NCI-H128 (cell line): ENCODE measurements at regions not wholly inside any gene's neighbourhood (a gene's known extent, or its start where the extent isn't known, plus 50 kb on each side); places are given as distances from the start of the nearest gene placed in this dataset.

Experiments
- DNase-seq: peaks from one replicate; lab custom pipeline; 2025; ENCODE audit not compliant: unreplicated experiment; lab: John Stamatoyannopoulos, UW

DNA sequence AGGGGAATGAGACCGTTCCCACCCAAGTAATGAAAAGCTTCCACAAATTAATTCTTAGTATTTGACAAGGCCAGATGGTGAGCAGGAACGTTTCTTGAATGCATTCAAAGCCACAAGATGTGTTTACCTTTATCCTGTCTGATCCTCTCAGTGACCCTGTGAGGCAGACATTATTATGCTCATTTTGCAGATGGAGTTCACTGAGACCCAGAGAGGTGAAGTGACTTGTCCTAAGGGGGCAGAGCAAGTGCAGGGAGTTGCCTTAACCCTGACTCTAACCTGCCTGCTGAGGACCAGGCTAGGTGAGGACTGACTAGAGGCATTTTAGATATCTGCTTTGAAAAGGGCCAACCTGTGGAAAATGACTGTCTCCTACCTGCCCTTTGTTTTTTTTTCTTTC is 156.7 kb downstream of the HAPSTR1 start:
- DNase-seq, result no peak

DNA sequence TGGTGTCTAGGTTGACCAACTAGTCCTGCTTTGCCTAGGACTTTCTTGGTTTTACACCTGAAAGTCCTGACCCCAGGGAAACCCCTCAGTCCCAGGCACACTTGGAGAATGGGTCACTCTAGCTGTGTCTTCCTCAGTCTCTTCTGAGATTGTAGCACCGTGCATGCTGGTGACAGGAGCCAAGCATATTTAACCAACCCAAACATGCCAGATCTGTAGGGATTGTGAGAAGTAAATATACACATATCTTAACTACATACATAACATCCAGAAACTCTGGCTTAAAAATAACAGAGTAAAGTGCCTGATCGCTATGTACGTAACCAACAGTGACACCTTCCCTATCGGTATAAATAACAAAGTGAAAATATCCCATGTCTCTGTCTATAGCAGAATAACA is 158.1 kb downstream of the HAPSTR1 start:
- DNase-seq, result no peak

DNA sequence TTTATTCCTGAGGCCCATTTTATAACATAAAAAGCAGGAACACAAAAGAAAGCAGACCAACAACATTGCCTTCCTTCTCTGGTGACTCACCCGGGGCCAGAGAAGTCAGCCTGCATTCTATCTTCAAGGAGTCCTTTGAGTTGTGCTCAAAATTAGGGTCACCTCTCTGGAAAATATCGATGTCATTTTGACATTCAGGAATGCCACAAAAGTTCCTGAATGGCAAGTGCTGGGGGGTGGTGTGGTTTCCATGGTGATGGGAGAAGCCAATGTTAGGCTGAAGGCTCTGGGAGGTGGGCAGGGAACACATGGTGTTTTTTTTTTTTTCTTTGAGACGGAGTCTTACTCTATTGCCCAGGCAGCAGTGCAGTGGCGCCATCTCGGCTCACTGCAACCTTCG is 159.6 kb downstream of the HAPSTR1 start:
- no peak for DNase-seq

- DNase-seq, result no peak
Measured at GRCh38 chr16:9254863-9255262, 163.4 kb downstream of the HAPSTR1 start.

DNA sequence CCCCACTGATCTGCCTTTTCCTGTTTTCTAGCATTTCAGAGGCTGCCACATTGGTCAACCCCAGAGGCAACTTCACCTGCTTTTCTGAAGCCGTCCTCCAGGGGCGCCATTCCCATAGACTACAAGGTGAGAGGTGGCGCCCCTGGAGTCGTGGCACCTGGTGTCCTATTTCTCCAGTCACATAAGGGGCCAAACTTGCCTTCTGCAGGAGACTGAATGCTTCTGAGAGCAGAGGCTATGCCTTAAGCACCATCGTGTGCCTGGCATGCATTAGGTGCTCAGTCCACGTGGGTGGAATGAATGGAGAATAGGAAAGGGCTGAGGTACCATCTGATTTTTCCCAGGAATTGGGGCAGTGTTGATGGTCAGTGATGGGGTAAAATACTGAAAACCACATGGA is 164.8 kb downstream of the HAPSTR1 start:
- DNase-seq, result no peak

- no peak for DNase-seq
Measured at GRCh38 chr16:9257843-9258242, 166.4 kb downstream of the HAPSTR1 start.

GRCh38 chr16:9258423-9259051 is 167.1 kb downstream of the HAPSTR1 start:
- DNase-seq, result no peak

DNA sequence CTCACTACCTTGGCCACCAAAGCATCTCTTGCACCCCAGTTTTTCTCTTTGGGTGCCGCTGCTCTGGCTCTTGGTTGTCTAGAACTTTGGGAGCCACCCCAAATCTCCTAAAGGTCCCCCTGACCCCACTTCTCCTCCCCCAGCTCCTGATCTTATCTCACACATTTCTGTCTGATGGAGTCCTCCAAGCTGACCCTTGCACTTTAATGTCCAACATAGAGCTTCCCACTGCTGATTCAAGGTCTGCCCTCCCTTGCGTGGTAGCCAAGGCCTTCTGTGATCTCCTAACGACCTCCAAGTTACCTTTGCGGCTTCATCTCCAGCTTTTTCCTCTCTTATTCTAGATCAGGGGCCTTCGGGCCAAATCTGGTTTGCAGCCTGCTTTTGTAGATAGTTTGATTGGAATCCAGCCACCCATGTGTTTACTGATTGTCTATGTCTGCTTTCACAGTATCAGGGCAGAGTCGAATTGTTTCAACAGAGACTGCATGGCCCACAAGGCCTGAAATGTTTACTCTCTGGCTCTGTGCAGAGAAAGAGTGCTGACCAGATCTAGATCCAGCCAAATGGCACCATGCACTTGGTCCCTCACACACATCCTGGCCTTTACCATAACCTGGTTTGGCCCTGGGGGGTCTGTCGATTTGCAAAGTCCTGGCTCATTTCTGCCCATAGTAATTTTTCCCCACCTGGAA is 168.6 kb downstream of the HAPSTR1 start:
- DNase-seq, result no peak

DNA sequence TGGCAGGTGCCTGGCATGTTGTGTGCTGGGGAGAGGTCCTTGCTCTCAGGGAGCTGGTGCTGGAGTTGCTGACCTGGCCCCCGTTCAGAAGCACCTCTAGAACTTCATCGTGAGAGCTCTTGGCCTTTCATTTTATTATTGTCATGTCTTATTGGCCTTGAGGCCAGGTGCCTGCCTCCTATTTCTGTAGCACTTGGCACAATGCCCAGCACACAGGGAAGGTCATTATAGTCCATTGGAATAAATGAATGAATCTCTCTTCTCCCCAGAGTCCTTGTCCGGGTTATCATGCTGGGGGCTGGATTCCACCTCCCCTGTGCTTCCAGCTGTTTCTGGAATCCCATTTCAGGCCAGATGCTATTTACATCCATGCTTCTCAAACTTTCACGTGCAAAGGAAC is 169.2 kb downstream of the HAPSTR1 start:
- DNase-seq, result no peak

- DNase-seq, result no peak
Measured at GRCh38 chr16:9261376-9261775, 169.9 kb downstream of the HAPSTR1 start.

DNA sequence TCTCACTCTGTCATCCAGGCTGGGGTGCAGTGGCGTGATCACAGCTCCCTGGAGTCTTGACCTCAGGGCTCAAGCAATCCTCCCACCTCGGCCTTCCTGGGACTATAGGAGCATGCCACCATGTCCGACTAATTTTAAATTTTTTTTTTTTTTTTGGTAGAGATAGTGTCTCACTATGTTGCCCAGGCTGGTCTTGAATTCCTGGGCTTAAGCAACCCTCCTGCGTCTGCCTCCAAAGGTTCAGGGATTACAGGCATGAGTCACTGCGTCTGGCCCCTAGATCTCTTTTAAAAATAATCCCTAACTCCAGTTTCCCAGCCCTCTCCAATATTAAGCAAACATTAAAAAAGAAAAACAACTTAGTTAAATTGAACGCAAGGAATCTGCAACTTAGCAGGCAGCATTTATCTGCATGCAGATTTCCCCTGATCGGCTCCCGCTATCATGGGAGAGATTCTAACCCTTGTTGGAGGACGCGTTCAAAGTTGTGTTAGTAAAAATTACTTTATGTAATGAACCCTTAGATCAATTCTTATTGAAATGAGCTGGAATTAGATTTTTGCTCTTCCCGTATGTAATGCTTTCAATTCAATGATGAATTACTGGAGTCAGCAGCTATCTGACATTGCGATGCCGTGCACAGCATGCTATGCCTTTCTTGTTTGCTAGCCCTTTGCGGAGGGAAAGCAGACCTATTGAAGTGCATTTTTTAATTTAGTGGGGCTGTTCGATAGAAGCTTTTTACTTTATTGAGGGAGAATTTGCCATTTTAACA is 171.7 kb downstream of the HAPSTR1 start:
- no peak for DNase-seq

- no peak for DNase-seq
Measured at GRCh38 chr16:9264067-9264466, 172.6 kb downstream of the HAPSTR1 start.

DNA sequence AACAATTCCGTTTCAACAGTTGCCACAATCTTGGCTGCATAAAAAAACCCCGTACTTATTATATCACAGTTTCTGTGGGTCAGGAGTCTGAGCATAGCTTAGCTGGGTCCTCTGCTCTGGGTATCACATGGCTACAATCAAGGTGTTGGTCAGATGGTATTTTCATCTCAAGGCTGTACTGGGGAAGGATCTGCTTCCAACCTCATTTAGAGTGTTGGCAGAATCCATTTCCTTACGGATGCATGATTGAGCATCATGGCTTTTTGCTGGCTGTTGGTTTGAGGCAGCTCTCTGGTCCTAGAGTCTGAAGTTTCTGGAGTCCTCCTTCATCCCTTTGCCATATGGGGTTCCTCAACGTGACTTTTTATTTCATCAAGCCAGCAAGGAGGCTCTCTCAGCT is 177.0 kb downstream of the HAPSTR1 start:
- DNase-seq, result no peak

GRCh38 chr16:9270424-9270823 is 179.0 kb downstream of the HAPSTR1 start:
- no peak for DNase-seq

DNA sequence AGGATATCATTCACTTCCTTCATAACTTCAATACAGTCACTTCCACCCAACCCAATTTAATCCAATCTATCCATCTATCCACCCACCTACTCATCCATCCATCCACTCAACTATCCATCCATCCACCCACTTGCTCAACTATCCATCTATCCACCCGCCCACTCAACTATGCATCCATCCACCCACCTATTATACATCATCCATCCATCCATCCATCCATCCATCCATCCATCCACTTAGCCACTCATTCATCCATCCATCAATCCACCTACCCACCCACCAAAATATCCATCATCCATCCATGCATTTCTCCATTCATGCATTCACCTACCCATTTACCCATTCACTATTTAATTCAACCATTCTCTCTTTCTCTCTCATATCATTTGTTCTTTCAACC is 179.5 kb downstream of the HAPSTR1 start:
- no peak for DNase-seq

DNA sequence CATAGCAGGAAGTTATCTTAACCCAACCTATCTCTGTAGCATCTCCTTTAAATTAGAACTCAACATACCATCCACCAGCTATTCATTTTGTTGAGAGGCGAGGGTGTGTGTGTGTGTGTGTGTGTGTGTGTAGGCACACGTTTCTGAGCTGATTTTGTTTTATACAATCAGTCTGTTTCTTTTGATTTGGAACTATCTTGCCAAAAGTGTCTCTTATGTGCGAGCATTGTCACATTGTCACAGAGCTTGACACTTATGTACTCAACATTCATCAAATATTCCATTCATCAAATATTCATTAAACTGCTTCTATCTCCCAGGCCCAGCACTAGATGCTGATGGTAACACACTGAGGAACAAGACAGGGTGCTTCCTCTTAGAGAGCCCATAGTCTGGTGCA is 180.4 kb downstream of the HAPSTR1 start:
- no peak for DNase-seq

GRCh38 chr16:9275377-9275776 is 183.9 kb downstream of the HAPSTR1 start:
- no peak for DNase-seq

DNA sequence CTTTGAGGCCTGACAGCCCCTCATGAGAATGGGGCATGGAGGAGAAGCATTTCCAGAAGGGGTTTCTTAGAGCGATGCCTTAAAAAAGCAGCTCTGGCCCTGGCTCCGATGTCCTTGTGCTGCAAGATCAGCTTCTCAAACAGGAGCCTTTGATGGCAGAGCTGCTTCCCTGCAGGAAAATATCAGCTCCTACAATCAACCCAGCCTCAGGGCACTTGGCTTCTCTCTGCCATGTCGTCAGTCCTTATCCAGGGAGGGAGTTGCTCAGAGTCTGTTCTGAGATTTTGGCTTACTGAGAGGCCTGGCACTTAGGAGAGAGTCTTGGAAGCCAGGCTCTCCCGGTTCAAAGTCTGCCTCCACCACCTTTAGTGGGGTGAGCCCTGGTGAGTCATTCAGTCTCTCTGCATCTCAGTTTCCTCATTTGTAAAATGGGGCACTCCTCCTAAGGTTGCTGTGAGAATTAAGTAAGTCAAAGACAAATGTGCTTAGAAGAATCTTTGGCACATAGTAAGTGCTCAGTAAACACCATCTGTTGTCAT is 184.4 kb downstream of the HAPSTR1 start:
- DNase-seq, result no peak

DNA sequence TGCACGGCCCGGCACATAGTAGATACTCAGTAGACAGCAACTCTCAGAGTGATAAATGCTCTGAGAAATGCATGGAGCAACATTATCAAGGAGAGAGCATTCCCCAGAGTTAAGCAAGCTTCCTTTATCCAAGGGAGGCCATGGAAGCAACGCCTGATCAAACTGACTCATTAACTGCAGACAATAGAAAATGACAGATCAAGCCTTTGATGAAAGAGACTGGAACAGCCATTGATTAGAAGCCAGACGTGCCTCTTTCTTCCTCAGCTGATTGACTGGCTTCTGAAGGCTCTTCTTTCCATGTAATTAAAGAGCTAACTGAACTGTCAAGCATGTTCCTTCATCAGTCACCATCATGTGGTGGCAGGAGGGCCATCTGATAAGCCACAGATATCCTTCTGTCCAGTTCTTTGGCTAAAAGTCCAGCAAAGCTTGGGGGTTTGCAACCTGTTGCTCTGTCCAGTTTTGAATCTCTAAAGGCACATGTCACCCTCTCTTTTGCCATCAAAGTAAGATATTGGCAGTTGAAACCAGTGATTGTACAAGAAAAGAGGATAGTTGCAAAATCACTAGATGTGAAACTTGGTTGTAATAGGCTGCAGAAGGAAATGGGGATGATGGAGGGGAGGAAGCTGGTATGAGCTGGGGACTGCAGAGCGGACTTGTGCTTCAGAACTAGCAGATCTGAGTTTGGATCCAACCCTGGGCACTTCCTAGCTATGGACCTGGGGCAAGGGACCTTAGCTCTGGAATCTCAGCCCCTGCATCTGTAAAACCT is 188.0 kb downstream of the HAPSTR1 start:
- no peak for DNase-seq

DNA sequence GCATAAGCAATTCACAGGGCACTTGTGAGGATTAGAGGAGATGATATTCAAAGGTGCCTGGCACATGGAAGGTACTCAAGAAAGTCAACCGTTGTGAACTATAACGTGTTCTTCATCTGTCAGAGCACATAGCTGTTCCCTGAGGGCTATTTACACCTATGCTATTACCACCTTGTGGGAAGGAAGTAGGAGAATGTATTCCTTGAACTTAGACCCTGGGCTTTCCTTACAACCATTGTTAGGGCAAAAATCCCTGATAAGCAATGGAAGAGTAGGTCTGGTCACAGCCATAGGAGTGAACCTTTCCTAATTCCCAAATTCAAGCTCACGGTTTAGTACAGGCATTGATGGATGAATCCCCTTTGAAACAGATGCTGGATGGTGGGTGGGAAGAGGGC is 188.6 kb downstream of the HAPSTR1 start:
- no peak for DNase-seq

GRCh38 chr16:9286930-9287329 is 195.5 kb downstream of the HAPSTR1 start:
- DNase-seq, result no peak
